ENCODE measurements at regions not wholly inside any gene's neighbourhood (a gene's known extent, or its start where the extent isn't known, plus 50 kb on each side); places are given as distances from the start of the nearest gene placed in this dataset.
"Not testable (repeated sequence)": the region's sequence is repeated elsewhere in the genome, so short reads cannot be mapped to it uniquely, and the experiment has no call there.

- Mint-ChIP-seq H3K9me3 (no peaks in the 10 kb centered on the region), H3K36me3 (peaks cover 10% of the 10 kb centered on the region), H3K27me3 (no peaks in the 10 kb centered on the region), H3K27ac (no peak overlapping the region), H3K4me3 (no peak overlapping the region), H3K4me1 (ENCODE audit: unreplicated experiment) (no peaks in the 10 kb centered on the region)
- no peak for DNase-seq (ENCODE audit: extremely low spot score, unreplicated experiment)
- TF ChIP-seq, protein P1, sequence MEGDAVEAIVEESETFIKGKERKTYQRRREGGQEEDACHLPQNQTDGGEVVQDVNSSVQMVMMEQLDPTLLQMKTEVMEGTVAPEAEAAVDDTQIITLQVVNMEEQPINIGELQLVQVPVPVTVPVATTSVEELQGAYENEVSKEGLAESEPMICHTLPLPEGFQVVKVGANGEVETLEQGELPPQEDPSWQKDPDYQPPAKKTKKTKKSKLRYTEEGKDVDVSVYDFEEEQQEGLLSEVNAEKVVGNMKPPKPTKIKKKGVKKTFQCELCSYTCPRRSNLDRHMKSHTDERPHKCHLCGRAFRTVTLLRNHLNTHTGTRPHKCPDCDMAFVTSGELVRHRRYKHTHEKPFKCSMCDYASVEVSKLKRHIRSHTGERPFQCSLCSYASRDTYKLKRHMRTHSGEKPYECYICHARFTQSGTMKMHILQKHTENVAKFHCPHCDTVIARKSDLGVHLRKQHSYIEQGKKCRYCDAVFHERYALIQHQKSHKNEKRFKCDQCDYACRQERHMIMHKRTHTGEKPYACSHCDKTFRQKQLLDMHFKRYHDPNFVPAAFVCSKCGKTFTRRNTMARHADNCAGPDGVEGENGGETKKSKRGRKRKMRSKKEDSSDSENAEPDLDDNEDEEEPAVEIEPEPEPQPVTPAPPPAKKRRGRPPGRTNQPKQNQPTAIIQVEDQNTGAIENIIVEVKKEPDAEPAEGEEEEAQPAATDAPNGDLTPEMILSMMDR (conservative IDR thresholded peaks at IDR 0.05) = no peak
These were observed 222.7 kb downstream of the CYB561 start for GRCh38 chr17:63223212-63223911.

DNA sequence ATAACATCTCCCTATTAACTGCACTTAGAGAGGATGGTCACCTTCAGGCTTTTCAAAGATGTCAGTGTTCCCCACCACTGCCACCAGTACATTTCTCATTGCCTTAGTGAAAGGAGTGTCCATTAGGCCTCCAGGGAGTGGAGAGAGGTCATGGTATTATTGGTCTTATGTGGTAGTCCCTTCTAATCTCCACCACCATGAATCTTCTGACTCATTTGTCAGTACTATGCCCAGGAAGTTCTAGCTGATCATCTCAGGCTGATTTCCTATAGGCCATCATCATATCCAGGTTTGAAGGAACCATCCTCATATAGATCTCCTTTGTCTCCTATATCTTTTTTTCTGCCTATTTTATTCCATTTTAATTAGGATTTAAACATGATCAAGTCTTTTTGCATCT is 221.5 kb downstream of the CYB561 start:
- no peaks in the 10 kb centered on the region for H3K4me1 Mint-ChIP-seq (ENCODE audit: unreplicated experiment)
- TF ChIP-seq, protein P1 (conservative IDR thresholded peaks at IDR 0.05) = no peak

DNA sequence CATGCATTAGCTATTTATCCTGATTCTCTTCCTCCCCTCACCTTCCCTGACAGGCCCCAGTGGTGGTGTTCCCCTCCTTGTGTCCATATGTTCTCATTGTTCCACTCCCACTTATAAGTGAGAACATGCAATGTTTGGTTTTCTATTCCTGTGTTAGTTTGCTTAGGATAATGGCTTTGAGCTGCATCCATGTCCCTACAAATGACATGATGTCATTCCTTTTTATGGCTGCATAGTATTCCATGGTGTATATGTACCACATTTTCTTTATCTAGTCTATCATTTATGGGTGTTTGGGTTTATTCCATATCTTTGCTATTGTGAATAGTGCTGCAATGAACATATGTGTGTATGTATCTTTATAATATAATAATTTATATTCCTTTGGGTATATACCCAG is 219.4 kb downstream of the CYB561 start:
- DNase-seq (ENCODE audit: extremely low spot score, unreplicated experiment); H3K4me1 Mint-ChIP-seq (ENCODE audit: unreplicated experiment); H3K27ac Mint-ChIP-seq; H3K9me3 Mint-ChIP-seq; H3K27me3 Mint-ChIP-seq; H3K4me3 Mint-ChIP-seq: not testable (repeated sequence)
- peaks cover 29% of the 10 kb centered on the region for H3K36me3 Mint-ChIP-seq

More for the DNA sequence above, 221.5 kb downstream of the CYB561 start:
- no peak for DNase-seq (ENCODE audit: extremely low spot score, unreplicated experiment)
- Mint-ChIP-seq H3K36me3 (peaks cover 13% of the 10 kb centered on the region), H3K9me3 (no peaks in the 10 kb centered on the region), H3K27me3 (no peaks in the 10 kb centered on the region), H3K4me3 (no peak overlapping the region), H3K27ac (no peak overlapping the region)

DNA sequence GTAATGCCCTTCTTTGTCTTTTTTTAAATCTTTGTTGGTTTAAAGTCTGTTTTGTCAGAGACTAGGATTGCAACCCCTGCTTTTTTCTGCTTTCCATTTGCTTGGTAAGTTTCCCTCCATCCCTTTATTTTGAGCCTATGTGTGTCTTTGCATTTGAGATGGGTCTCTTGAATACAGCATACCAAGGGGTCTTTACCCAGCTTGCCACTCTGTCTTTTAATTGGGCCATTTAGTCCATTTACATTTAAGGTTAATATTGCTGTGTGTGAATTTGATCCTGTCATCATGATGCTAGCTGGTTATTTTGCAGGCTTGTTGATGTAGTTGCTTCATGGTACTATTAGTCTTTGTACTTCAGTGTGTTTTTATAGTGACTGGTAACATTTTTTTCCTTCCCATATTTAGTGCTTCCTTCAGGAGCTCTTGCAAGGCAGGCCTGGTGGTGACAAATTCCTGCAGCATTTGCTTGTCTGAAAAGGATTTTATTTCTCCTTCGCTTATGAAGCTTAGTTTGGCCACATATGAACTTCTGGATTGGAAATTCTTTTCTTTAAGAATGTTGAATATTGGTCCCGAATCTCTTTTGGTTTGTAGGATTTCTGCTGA is 215.0 kb downstream of the CYB561 start:
- not testable (repeated sequence) for H3K27me3 Mint-ChIP-seq; H3K4me3 Mint-ChIP-seq; H3K27ac Mint-ChIP-seq; DNase-seq (ENCODE audit: extremely low spot score, unreplicated experiment); H3K4me1 Mint-ChIP-seq (ENCODE audit: unreplicated experiment)
- Mint-ChIP-seq H3K36me3 (peaks cover 38% of the 10 kb centered on the region), H3K9me3 (peaks cover 13% of the 10 kb centered on the region)

DNA sequence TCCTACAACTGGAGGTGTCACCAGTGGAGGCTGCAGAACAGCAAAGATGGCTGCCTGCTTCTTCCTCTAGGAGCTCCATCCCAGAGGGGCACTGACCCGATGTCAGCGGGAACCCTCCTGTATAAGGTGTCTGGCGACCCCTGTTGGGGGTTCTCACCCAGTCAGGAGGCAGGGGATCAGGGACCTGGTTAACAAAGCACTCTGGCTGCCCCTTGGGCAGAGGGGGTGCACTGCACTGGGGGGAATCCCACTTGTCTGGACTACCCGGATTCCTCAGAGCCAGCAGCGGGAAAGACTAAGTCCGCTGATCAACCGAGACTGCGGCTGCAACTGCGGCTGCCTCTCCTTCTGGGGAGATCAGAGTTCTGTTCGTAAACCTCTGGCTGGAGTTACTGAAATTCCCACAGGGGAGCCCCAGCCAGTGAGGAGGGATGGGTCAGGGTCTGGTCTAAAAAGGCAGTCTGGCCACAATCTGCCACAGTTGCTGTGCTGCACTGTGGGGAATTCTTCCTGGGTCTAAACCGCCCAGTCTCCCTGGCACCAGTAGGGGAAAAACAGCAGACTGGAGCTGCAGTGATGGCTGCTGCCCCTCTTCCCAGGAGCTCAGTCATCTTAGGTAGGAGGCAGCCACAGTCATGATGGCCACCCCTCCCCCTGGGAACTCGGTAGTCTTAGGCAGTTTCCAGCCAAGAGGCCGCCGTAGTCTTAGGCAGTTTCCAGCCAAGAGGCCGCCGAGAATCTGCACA is 213.4 kb downstream of the CYB561 start:
- no peaks in the 10 kb centered on the region for H3K27me3 Mint-ChIP-seq
- no peaks in the 10 kb centered on the region for H3K4me1 Mint-ChIP-seq (ENCODE audit: unreplicated experiment)
- no peak overlapping the region for H3K27ac Mint-ChIP-seq
- no peak for DNase-seq (ENCODE audit: extremely low spot score, unreplicated experiment)
- no peak overlapping the region for H3K4me3 Mint-ChIP-seq
- peaks cover 32% of the 10 kb centered on the region for H3K36me3 Mint-ChIP-seq
- TF ChIP-seq, protein P1 (conservative IDR thresholded peaks at IDR 0.05) = no peak
- peaks cover 13% of the 10 kb centered on the region for H3K9me3 Mint-ChIP-seq

- Mint-ChIP-seq H3K27ac (no peak overlapping the region), H3K4me3 (no peak overlapping the region), H3K4me1 (ENCODE audit: unreplicated experiment) (no peaks in the 10 kb centered on the region), H3K27me3 (no peaks in the 10 kb centered on the region), H3K36me3 (peaks cover 31% of the 10 kb centered on the region), H3K9me3 (no peaks in the 10 kb centered on the region)
- TF ChIP-seq, protein P1 (conservative IDR thresholded peaks at IDR 0.05) = no peak
- DNase-seq (ENCODE audit: extremely low spot score, unreplicated experiment) = no peak
These were observed 206.0 kb downstream of the CYB561 start for GRCh38 chr17:63240106-63240505.

Measured in type B pancreatic cell (in vitro differentiated cells).